K562 (cell line): ENCODE measurements at regions not wholly inside any gene's neighbourhood (a gene's known extent, or its start where the extent isn't known, plus 50 kb on each side); places are given as distances from the start of the nearest gene placed in this dataset.

Experiments used
- GATA2 ChIP-seq: sonication (generic); formaldehyde crosslinking; IDR thresholded peaks from 2 replicates; pipeline ENCODE4 v1.4.0; 2020; ENCODE audit warnings: mild to moderate bottlenecking, missing genetic modification reagents
- SMARCC2 ChIP-seq: fragments of 450-650 bp; IDR thresholded peaks from 2 replicates; pipeline ENCODE4 v1.6.1; 2017; ENCODE audit warnings: antibody characterized with exemption, moderate library complexity, mild to moderate bottlenecking, low read depth
- ZNF318 ChIP-seq, 2 experiments: fragments of 450-650 bp; IDR thresholded peaks; 2 replicates each; pipeline ENCODE4 v1.6.1; 2016; ENCODE audit warnings: mild to moderate bottlenecking in 2 of 2, borderline replicate concordance in 1 of 2, low read depth in 1 of 2, moderate library complexity in 1 of 2

GRCh38 chr1:76784502-76784901, 82.8 kb upstream of the ST6GALNAC5 start (continued):
- TF ChIP-seq ZNF318 (IDR thresholded peaks at IDR 0.05; ENCODE audit: borderline replicate concordance in 1 of 2, low read depth in 1 of 2) (no peak), SMARCC2 (no peak), GATA2 (CRISPR knock-in tag) (no peak)
- TF ChIP-seq, all 486 proteins: peak for 0
